HG03469 (cell line): ENCODE measurements at regions not wholly inside any gene's neighbourhood (a gene's known extent, or its start where the extent isn't known, plus 50 kb on each side); places are given as distances from the start of the nearest gene placed in this dataset.
"Not testable (repeated sequence)": the region's sequence is repeated elsewhere in the genome, so short reads cannot be mapped to it uniquely, and the experiment has no call there.

Experiments
- ATAC-seq: cut with Tn5 transposase; IDR thresholded peaks from one replicate; pipeline ENCODE4 v1.9.1; 2021; ENCODE audit warnings: mild to moderate bottlenecking, moderate library complexity, moderate number of reproducible peaks; ENCODE audit not compliant: unreplicated experiment

DNA sequence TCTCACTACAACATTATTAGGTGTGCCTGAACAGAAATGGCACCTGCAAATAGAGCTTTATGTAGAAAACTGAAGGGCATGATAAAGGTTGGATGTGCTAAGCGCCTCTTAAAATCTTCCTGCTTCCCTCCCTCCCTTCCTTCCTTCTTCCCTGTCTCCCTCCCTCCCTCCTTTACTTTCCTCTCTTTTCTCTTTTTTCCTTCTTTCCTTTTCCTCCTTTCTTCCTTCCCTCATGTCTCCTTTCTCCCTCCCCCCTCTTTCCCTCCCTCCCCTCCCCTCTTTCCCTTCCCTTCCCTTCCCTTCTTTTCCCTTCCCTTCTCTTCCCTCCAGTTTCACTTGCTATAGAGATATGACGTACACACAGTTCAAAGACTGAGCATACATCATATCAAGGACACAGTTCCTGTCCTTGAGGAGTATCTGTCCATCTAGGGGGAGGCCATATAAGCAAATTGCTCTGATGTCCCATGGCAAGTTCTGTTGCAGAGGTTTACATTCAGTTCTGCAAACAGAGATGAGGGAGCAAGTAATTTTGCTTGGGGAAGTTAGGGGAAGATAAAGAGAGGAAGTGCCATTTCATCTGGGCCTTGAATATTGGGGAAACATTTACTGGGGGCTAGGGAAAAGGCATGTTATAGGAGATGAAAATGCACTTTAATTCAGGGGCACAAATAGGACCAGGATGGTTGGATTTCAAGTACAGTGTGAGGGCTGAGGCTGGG is 79.0 kb upstream of the EEF1E1 start:
- no peak for ATAC-seq

DNA sequence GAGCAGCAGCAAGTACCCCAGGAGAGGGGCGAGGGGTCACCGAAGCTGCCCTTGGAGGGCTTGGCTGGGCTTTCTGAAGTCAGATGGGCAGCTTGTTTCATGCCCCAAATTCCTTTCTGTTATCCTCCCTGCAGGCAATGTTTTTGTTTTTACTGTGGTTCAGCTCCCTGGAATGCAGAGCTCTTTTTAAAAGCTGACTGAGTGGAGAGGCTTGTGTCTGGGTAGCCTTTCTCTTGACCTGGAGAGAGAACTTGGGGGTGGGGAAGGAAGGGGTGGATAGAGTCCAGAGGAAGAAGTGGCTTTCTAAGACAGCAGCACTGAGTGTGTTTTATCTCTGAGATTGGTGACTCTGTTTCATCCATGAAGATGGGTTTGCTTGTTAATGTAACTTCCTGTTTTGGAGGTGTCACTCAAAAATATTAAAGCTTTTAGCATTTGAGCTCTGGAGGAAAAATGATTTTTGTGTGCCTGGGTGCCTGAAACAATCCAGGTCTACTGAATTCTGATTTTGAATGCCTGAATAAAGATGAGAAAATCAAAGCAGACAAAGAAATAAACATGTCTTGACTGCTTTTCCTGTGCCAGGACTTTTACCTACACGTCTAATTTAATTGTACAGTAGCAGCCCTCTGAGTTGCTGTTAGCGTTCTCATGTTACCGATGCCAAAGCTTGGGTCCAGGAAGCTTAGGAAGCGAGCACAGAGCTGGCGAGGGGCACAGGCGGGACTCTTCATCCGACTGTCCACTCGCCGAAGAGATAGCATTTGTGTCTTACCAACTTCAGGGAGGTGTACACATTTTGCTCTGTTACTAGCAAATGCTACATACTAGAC is 78.2 kb upstream of the EEF1E1 start:
- ATAC-seq: no peak

DNA sequence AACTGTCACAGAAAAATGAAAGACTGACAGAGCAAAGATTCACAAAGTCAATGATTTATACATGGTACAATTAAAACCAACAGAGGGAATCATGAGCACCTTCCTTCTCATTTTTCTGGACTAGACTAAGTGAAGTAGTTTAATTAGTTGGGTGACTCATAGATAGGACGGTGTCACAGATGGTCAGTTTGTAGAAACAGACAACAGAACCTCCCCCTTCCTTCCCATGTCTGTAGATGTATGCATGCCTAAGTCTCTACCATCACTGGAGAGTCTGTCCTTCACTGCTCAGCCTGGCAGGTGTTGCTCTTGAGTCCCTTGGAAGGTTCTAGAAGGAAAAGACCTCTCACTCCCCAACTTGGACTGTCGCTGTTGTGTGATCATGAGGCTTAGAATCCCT is 75.4 kb upstream of the EEF1E1 start:
- ATAC-seq: no peak

DNA sequence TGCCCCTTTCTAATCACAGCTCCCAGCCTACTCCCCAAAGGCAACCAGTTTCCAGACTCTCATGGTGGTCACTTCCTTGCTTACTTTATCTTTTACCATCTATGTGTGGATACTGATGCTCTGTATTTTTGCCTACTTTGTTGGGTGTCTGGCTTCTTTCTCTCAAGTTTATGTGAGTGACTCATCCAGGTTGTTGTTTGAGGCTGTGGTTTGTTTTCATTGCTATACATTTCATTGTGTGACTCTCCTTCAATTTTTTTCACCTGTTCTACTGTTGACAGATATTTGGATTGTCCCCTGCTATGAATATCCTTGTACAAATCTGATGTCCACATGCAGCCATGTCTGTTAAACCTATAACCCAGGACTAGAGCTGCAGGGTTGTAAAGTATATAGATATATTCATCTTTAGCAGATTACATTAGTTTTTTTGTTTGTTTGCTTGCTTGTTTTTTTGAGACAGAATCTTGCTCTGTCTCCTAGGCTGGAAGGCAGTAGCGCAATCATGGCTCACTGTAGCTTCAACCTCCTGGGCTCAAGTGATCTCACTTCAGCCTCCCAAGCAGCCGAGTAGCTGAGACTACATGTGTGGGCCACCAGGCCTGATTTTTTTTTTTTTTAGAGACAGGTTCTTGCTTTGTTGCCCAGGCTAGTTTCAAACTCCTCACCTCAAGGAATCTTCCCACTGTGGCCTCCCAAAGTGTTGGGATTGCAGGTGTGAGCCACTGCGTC is 72.9 kb upstream of the EEF1E1 start:
- ATAC-seq: no peak

DNA sequence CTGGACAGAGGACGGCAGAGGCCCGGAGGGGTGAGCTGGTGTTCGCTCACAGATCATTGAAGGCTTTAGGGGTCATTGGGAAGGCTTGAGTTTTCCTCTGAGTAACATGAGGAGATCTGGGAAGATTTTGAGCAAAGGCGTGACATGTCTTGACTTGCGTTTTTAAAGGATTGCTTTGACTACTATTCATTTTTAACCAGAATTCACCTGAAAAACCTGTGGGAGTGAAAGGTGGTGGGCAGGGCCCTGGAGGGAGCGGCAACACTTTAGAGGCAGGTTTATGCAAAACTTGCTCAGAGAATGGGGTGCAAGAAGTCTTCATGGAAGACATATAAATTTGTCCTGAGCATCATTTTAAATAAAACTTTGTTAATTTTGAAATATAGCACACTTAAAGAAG is 72.2 kb upstream of the EEF1E1 start:
- no peak for ATAC-seq

DNA sequence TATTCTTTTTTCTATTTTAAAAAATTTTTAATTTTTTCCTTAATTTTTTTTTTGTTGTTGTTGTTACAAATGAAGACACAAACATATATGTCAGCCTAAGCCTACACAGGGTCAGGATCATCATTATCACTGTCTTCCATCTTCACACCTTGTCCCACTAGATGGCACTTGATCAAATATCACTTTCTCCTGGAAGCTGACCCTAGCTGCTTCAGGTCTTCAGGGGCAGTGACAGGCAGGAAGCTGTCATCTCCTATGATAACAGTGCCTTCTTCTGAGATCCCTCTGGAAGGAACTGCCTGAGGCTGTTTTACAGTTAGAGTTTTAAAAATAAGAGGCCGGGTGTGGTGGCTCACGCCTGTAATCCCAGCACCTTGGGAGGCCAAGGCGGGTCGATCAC is 70.2 kb upstream of the EEF1E1 start:
- no peak for ATAC-seq

DNA sequence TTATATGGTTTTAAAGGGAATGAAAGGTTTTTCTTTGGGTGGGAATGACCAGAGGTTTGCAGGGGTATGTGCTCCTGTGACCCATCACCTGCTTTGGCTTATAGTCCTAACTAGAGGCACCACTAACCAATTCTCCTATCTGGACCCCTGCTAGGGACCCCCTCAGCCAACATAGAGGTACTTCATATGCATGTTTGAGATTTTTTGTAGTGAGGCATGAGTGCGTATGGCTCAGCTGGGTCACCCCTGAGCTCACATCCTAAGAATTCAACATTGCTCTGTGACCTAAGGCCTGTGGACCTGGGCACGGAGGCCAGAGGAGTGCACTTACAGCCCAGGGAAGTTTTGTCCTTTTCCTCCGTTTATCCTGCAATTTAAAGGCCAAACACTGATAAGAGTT is 68.4 kb upstream of the EEF1E1 start:
- ATAC-seq: no peak

DNA sequence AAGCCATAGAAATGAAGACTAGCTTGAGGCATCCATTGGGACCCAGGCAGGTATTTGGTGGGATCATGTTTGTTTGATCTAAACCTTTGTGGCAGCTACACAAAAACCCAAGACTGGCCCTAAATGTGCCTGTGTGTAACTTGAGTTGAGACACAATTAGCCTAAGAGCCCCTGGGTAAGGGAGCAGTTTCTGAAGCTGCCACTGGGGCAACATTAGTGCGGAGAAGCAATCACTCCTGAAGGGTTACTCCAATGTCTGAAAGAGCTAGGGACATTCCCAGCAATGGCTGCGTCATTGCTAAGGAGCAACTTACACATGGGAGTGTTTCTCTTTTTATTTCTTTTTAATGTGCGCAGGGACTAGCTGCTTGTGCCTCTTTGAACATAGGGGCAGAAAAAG is 67.9 kb upstream of the EEF1E1 start:
- ATAC-seq: no peak

DNA sequence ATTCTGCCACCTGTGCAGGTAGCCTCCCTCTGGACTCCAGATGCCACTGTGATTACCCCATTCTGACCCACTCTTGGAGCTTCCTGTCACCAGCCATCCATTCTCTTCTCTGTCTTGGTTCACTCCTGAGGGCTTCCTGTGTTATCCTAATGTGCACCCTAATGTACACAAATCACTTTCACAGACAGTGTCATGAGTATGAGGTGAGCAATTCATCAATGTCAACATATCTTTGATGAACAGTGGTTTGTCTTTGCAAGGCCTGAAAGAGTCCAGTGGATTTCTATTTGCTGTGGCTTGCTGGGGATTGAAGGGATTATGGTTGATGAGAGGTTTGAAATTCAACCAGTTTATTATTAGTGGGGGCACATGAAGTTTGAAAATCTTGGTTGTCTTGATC is 63.8 kb upstream of the EEF1E1 start:
- no peak for ATAC-seq

DNA sequence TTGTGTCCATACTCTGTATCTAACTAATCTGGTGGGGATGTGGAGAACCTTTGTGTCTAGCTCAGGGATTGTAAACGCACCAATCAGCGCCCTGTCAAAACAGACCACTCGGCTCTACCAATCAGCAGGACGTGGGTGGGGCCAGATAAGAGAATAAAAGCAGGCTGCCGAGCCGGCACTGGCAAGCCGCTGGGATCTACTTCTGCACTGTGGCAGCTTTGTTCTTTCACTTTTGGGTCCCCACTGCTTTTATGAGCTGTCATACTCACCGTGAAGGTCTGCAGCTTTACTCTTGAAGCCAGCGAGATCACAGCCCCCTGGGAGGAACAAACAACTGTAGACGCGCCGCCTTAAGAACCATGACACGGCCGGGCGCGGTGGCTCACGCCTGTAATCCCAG is 62.7 kb upstream of the EEF1E1 start:
- not testable (repeated sequence) for ATAC-seq

DNA sequence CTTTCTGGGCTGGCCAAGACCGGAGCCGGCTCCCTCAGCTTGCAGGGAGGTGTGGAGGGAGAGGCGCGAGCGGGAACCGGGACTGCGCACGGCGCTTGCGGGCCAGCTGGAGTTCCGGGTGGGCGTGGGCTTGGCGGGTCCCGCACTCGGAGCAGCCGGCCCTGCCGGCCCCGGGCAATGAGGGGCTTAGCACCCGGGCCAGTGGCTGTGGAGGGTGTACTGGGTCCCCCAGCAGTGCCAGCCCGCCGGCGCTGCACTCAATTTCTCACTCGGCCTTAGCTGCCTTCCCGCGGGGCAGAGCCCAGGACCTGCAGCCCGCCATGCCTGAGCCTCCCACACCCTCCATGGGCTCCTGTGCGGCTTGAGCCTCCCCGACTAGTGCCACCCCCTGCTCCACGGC is 61.9 kb upstream of the EEF1E1 start:
- ATAC-seq: not testable (repeated sequence)

DNA sequence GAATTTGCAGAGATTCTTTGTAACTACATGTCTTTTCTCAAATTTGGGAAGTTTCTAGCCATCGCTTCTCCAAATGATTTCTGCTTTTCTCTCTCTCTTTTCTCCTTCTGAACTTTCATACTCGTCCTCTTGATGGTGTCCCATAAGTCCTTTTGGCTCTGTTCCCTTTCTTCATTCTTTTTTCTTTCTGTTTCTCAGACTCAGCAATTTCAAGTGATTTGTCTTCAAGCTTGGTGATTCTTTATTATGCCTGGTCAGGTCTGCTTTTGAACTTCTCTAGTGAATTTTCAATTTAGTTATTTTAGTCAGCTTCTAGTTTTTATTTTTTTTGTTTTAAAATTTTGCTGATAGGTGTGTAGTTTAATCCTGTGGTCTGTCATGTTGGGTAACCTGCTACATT is 57.6 kb upstream of the EEF1E1 start:
- no peak for ATAC-seq

DNA sequence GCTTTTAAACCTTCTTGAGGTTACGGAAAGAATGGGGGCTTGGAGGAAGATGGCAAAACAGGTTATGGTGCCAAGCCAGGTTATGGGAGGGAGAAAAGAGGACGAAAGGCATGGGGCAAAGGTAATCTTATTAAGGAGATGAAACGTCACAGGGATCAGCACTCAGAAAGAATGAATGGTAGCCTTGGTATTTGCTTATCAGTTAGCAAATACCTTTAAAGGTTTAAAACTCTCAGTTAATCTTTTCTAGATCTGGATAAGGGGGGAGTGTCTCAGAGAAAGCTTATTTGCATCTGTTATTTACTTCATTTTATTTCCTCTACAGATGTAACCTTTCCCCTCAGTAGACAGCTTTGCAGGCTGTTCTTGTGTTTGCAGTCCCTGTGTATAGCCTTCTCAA is 55.5 kb upstream of the EEF1E1 start:
- ATAC-seq: no peak

DNA sequence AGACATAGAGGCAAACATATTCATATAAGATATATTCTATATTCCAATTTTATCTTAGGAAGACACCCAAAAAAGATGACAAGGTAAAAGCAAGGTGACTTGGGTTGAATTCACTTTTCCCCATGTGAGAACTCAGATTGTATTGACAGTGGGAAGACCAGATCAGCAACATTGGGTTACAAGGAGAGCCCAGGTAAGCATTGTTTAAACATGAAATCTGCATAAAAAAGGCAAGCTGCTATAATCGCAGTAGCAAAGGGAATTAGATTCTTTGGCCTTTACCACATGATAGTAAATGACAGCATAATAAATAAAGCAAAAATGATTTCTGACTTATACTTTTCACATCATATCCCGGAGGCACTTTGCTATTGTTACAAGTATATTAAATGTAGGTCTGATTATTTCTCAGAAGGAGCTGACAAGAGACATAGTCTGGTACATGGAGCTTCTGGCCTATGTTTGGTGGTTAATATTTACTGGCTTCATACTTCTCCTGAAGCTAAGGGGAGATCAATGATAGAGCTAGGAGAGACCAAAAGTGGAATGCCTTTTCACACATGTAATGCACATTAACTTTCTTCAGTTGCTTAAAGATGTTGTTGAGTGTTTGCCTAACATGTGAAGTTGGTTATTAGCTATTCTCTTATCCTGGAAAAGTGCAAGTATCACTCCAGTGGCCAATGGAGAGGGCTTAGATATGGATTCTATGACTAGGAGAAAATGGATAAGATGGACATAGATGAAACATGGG is 53.1 kb upstream of the EEF1E1 start:
- no peak for ATAC-seq
